SK-N-SH treated with all-trans-retinoic acid at 6 μM for 48 hours (cell line): ENCODE measurements at regions not wholly inside any gene's neighbourhood (a gene's known extent, or its start where the extent isn't known, plus 50 kb on each side); places are given as distances from the start of the nearest gene placed in this dataset.

ENCODE experiments used
- ATAC-seq: fragments of 200-7000 bp; cut with Tn5 transposase; 3 replicates; pipeline ENCODE4 v1.9.1; 2020; ENCODE audit warnings: mild to moderate bottlenecking, moderate library complexity
- ARNTL ChIP-seq: fragments of 450-650 bp; formaldehyde crosslinking; IDR thresholded peaks from 2 replicates; pipeline ENCODE4 v1.5.0; 2020; ENCODE audit warnings: low read depth, mild to moderate bottlenecking, moderate library complexity, borderline replicate concordance
- BACH2 ChIP-seq: fragments of 250-450 bp; sonication (Bioruptor Pico); IDR thresholded peaks from 2 replicates; pipeline ENCODE4 v1.9.0; 2021; ENCODE audit warnings: mild to moderate bottlenecking, borderline replicate concordance
- CREB5 ChIP-seq: fragments of 250-450 bp; sonication (Bioruptor Pico); IDR thresholded peaks from 2 replicates; pipeline ENCODE4 v1.5.1; 2020; ENCODE audit warnings: low read depth, mild to moderate bottlenecking, moderate library complexity
- CSDC2 ChIP-seq: fragments of 250-450 bp; sonication (Bioruptor Pico); IDR thresholded peaks from 2 replicates; pipeline ENCODE4 v1.5.0; 2020; ENCODE audit warnings: mild to moderate bottlenecking, moderate library complexity
- ESRRG ChIP-seq: fragments of 250-450 bp; sonication (Bioruptor Pico); IDR thresholded peaks from 2 replicates; pipeline ENCODE4 v1.6.1; 2021; ENCODE audit warnings: mild to moderate bottlenecking
- GLIS3 ChIP-seq: fragments of 250-450 bp; sonication (Bioruptor Pico); IDR thresholded peaks from 2 replicates; pipeline ENCODE4 v1.5.0; 2020; ENCODE audit warnings: mild to moderate bottlenecking, moderate library complexity
- ISL1 ChIP-seq: fragments of 250-450 bp; sonication (Bioruptor Pico); IDR thresholded peaks from 2 replicates; pipeline ENCODE4 v2.1.2; 2022; ENCODE audit warnings: mild to moderate bottlenecking, moderate library complexity
- OSR1 ChIP-seq: fragments of 250-450 bp; sonication (Bioruptor Pico); IDR thresholded peaks from 2 replicates; pipeline ENCODE4 v1.8.0; 2022; ENCODE audit warnings: moderate library complexity, mild to moderate bottlenecking, inconsistent platforms
- PPARA ChIP-seq: fragments of 250-450 bp; sonication (Bioruptor Pico); IDR thresholded peaks from 2 replicates; pipeline ENCODE4 v1.5.0; 2020; ENCODE audit warnings: mild to moderate bottlenecking, borderline replicate concordance
- RARB ChIP-seq: fragments of 250-450 bp; sonication (Bioruptor Pico); IDR thresholded peaks from 2 replicates; pipeline ENCODE4 v1.8.0; 2021; ENCODE audit warnings: mild to moderate bottlenecking, moderate library complexity
- SNAI2 ChIP-seq: fragments of 250-450 bp; sonication (Bioruptor Pico); IDR thresholded peaks from 2 replicates; pipeline ENCODE4 v1.5.0; 2020; ENCODE audit warnings: mild to moderate bottlenecking, moderate library complexity
- TCF4 ChIP-seq: fragments of 250-450 bp; sonication (Bioruptor Pico); IDR thresholded peaks from 2 replicates; pipeline ENCODE4 v1.8.0; 2021; ENCODE audit warnings: mild to moderate bottlenecking, moderate library complexity, borderline replicate concordance
- TOX ChIP-seq: fragments of 250-450 bp; sonication (Bioruptor Pico); IDR thresholded peaks from 2 replicates; pipeline ENCODE4 v1.8.0; 2021; ENCODE audit warnings: mild to moderate bottlenecking, moderate library complexity, borderline replicate concordance
- ZC3H10 ChIP-seq: fragments of 250-450 bp; sonication (Bioruptor Pico); IDR thresholded peaks from 2 replicates; pipeline ENCODE4 v1.5.1; 2021; ENCODE audit warnings: mild to moderate bottlenecking, moderate library complexity
- ZFP3 ChIP-seq: fragments of 250-450 bp; sonication (Bioruptor Pico); IDR thresholded peaks from 2 replicates; pipeline ENCODE4 v1.5.0; 2020; ENCODE audit warnings: mild to moderate bottlenecking, moderate library complexity
- ZFP30 ChIP-seq: fragments of 450-650 bp; formaldehyde crosslinking; IDR thresholded peaks from 2 replicates; pipeline ENCODE4 v1.5.0; 2022; ENCODE audit warnings: mild to moderate bottlenecking, moderate library complexity
- ZNF565 ChIP-seq: fragments of 450-650 bp; formaldehyde crosslinking; conservative IDR thresholded peaks from 2 replicates; pipeline ENCODE4 v1.5.0; 2020; ENCODE audit warnings: low read depth, mild to moderate bottlenecking, moderate library complexity
- ZNF70 ChIP-seq: fragments of 450-650 bp; formaldehyde crosslinking; IDR thresholded peaks from 2 replicates; pipeline ENCODE4 v1.5.0; 2020; ENCODE audit warnings: mild to moderate bottlenecking, moderate library complexity
- ZNF8 ChIP-seq: fragments of 450-650 bp; formaldehyde crosslinking; IDR thresholded peaks from 2 replicates; pipeline ENCODE4 v1.5.0; 2020; ENCODE audit warnings: mild to moderate bottlenecking, moderate library complexity
- TF ChIP-seq, protein P1 (sequence below): fragments of 250-450 bp; sonication (Bioruptor Pico); IDR thresholded peaks from 2 replicates; pipeline ENCODE4 v1.8.0; 2021; ENCODE audit warnings: low read depth, mild to moderate bottlenecking, moderate library complexity, borderline replicate concordance
- TF ChIP-seq, protein P2 (sequence below): fragments of 250-450 bp; sonication (Bioruptor Pico); IDR thresholded peaks from 2 replicates; pipeline ENCODE4 v1.5.0; 2020; ENCODE audit warnings: mild to moderate bottlenecking, moderate library complexity
- TF ChIP-seq, protein P3 (sequence below): fragments of 250-450 bp; sonication (Bioruptor Pico); IDR thresholded peaks from 2 replicates; pipeline ENCODE4 v1.5.1; 2021; ENCODE audit warnings: mild to moderate bottlenecking, moderate library complexity

DNA sequence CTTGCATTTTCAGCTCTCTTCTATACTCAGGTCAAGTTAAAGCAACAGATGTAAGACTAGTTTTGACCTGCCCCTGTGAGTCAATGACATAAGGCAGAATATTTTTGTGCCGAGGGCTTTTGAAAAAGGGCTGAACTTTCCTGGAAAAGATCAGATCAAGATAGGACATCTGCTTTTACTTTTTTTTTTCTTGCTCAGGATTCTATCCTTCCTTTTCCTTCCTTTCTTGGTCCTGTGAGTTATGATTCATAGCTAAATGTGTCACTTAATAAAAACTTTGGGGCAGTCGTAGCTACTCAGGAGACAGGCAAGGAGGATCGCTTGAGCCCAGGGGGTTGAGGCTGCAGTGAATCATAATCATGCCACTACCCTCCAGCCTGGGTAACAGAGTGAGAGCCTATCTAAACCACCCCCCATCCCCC lies 84.3 kb upstream of the BRINP1 start (continued):
- TF ChIP-seq PPARA (CRISPR knock-in tag) (no peak), RARB (no peak), GLIS3 (CRISPR knock-in tag) (no peak)
- TF ChIP-seq, protein P1, sequence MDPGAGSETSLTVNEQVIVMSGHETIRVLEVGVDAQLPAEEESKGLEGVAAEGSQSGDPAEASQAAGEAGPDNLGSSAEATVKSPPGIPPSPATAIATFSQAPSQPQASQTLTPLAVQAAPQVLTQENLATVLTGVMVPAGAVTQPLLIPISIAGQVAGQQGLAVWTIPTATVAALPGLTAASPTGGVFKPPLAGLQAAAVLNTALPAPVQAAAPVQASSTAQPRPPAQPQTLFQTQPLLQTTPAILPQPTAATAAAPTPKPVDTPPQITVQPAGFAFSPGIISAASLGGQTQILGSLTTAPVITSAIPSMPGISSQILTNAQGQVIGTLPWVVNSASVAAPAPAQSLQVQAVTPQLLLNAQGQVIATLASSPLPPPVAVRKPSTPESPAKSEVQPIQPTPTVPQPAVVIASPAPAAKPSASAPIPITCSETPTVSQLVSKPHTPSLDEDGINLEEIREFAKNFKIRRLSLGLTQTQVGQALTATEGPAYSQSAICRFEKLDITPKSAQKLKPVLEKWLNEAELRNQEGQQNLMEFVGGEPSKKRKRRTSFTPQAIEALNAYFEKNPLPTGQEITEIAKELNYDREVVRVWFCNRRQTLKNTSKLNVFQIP (CRISPR knock-in tag): no peak
- TF ChIP-seq, all 23 proteins: peak for 0

- no peak for ATAC-seq
- TF ChIP-seq ZNF70 (CRISPR knock-in tag) (no peak), SNAI2 (CRISPR knock-in tag) (no peak), CREB5 (CRISPR knock-in tag) (no peak), ESRRG (CRISPR knock-in tag) (no peak), ZNF8 (CRISPR knock-in tag) (no peak), ZNF565 (CRISPR knock-in tag) (no peak), CSDC2 (no peak), GLIS3 (CRISPR knock-in tag) (no peak), OSR1 (CRISPR knock-in tag) (no peak), ZFP3 (CRISPR knock-in tag) (no peak)
- TF ChIP-seq, protein P2, sequence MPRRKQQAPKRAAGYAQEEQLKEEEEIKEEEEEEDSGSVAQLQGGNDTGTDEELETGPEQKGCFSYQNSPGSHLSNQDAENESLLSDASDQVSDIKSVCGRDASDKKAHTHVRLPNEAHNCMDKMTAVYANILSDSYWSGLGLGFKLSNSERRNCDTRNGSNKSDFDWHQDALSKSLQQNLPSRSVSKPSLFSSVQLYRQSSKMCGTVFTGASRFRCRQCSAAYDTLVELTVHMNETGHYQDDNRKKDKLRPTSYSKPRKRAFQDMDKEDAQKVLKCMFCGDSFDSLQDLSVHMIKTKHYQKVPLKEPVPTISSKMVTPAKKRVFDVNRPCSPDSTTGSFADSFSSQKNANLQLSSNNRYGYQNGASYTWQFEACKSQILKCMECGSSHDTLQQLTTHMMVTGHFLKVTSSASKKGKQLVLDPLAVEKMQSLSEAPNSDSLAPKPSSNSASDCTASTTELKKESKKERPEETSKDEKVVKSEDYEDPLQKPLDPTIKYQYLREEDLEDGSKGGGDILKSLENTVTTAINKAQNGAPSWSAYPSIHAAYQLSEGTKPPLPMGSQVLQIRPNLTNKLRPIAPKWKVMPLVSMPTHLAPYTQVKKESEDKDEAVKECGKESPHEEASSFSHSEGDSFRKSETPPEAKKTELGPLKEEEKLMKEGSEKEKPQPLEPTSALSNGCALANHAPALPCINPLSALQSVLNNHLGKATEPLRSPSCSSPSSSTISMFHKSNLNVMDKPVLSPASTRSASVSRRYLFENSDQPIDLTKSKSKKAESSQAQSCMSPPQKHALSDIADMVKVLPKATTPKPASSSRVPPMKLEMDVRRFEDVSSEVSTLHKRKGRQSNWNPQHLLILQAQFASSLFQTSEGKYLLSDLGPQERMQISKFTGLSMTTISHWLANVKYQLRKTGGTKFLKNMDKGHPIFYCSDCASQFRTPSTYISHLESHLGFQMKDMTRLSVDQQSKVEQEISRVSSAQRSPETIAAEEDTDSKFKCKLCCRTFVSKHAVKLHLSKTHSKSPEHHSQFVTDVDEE (CRISPR knock-in tag): no peak
Measured at GRCh38 chr9:119451426-119451825, 82.2 kb upstream of the BRINP1 start.

GRCh38 chr9:119443179-119443578 lies 73.9 kb upstream of the BRINP1 start:
- ATAC-seq: no peak
- TF ChIP-seq ZNF8 (CRISPR knock-in tag) (no peak), TOX (no peak)

GRCh38 chr9:119441832-119442231 lies 72.6 kb upstream of the BRINP1 start:
- no peak for ATAC-seq
- TF ChIP-seq OSR1 (CRISPR knock-in tag): no peak
- no peak for TF ChIP-seq ZC3H10 (CRISPR knock-in tag)
- no peak for TF ChIP-seq ZNF8 (CRISPR knock-in tag)
- TF ChIP-seq, protein P2 (CRISPR knock-in tag): no peak
- TF ChIP-seq, protein P3, sequence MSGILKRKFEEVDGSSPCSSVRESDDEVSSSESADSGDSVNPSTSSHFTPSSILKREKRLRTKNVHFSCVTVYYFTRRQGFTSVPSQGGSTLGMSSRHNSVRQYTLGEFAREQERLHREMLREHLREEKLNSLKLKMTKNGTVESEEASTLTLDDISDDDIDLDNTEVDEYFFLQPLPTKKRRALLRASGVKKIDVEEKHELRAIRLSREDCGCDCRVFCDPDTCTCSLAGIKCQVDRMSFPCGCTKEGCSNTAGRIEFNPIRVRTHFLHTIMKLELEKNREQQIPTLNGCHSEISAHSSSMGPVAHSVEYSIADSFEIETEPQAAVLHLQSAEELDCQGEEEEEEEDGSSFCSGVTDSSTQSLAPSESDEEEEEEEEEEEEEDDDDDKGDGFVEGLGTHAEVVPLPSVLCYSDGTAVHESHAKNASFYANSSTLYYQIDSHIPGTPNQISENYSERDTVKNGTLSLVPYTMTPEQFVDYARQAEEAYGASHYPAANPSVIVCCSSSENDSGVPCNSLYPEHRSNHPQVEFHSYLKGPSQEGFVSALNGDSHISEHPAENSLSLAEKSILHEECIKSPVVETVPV (CRISPR knock-in tag): no peak
- TF ChIP-seq ISL1 (CRISPR knock-in tag): no peak
- no peak for TF ChIP-seq ARNTL (CRISPR knock-in tag)
- TF ChIP-seq, protein P1 (CRISPR knock-in tag): no peak
- TF ChIP-seq TOX: no peak
- no peak for TF ChIP-seq PPARA (CRISPR knock-in tag)
- no peak for TF ChIP-seq BACH2 (CRISPR knock-in tag)
- TF ChIP-seq CREB5 (CRISPR knock-in tag): no peak
- no peak for TF ChIP-seq ESRRG (CRISPR knock-in tag)
- no peak for TF ChIP-seq TCF4 (CRISPR knock-in tag)
- no peak for TF ChIP-seq RARB
- no peak for TF ChIP-seq SNAI2 (CRISPR knock-in tag)
- TF ChIP-seq ZFP30 (CRISPR knock-in tag): no peak
